Activated T-cell treated with anti-CD3 and anti-CD28 coated beads for 24 hours (primary cell): ENCODE measurements at regions not wholly inside any gene's neighbourhood (a gene's known extent, or its start where the extent isn't known, plus 50 kb on each side); places are given as distances from the start of the nearest gene placed in this dataset.

Source experiments
- DNase-seq: peaks from one replicate; pipeline ENCODE4 v3.0.0-alpha.2; 2020; ENCODE audit warnings: low read depth

DNA sequence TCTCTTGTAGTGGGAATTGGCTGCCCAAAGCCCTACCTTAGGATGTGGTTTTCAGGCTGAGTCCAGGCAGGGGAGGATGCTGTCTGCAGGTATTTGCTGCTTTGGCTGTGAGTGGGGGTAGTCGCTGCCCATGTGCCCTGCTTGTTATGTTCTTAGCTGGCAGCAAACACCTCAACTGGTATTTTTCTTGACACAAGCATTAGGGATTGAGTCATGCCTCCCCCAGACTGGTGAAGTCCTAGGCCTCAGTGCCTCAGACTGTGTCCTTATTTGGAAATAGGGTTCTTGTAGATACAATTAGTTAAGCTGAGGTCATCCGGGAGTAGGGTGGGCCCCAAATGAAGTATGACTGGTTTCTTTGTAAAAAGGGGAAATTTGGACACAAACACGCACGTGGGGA, 808.3 kb upstream of the EEF2KMT start:
- no peak for DNase-seq

DNA sequence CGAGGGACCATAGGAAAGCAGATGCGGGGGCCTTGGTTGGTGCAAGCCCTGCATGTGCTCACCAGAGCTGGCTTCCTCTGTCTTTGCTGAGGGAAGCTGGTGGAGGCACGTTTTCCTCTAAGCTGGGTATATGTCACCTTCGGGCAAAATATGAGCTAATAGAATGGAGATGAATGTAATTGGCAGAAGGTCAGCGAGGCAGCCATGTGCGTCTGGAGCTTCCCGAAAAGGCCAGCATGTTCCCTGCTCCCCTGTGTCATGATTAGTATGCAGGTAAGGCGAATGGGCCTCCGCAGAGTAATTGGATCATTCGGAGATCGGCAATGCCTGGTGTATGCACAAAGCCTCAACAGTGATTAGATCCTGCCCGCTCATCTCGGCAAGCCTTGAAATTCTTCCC, 806.2 kb upstream of the EEF2KMT start:
- DNase-seq = no peak

DNA sequence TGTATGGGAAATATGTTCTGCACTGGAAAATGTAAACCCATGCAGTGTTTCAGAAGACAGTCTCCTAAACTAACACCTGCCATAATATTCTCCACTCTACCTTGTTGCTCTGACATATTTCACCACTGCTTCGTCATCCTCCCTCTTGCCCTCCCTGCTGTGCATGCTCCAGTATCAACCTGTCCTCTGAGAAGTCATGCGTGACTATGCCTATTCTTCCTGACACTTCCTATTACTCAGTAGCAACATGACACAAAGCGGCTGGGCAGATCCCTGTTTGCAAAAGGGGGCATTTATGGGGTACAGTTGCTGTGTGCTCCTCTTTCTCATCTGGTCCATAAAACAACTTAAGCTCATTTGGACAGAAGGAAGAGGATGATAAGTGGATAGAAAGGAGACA, 805.6 kb upstream of the EEF2KMT start:
- DNase-seq = no peak

DNA sequence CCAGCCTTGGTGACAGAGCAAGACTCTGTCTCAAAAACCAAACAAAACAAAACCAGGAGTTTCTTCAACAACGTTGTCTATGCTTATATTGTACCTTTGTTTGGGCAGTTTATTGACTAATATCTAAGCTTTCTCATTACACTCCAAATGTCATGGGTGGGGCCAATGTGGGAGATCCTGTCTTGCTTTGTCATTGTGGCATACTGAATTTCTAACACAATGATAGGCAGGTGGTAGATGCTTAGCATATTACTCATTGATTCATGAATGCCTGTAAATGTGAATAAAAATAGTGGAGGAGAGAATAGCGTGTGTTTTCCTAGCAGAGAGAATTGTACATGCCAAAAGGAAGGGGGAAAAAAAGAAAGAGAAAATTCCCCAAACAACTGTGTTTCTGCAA, 802.5 kb upstream of the EEF2KMT start:
- DNase-seq = no peak

DNA sequence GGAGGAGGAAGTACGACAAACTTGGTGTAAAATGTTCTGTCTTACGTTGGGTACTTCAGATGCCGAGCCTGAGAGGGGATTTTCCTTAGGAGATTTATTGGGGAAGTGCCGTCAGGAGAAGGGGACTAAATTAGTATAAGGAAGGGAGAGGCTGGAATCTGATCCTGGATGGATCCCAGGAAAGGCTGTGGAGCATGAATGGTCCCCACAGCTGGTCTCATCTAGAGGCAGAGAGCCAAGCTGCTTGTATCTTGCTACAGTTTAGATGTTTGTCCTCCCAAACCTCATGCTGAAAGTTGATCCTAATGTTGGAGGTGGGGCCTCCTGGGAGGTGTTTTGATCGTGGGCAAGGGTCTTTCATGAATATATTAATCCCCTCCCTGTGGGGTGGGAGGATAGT, 798.4 kb upstream of the EEF2KMT start:
- DNase-seq = no peak

DNA sequence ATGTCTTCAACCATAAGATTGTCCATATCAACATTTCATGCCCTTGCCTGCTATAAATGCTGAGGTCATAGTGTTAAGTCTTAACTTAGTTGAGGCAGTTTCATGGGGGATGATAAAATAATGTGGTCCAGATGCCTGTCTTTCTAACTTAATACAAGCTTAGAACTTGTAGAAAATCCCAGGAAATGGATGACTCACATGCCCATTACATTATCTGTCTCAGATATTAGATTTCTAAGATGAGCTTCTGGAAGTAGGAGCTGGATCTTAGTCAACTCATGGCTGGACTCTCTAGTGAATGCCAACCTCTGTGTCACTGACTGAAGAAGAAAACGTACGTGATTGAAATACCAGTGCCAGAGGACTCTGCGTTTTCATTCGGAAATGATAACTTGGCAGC, 797.5 kb upstream of the EEF2KMT start:
- no peak for DNase-seq

DNA sequence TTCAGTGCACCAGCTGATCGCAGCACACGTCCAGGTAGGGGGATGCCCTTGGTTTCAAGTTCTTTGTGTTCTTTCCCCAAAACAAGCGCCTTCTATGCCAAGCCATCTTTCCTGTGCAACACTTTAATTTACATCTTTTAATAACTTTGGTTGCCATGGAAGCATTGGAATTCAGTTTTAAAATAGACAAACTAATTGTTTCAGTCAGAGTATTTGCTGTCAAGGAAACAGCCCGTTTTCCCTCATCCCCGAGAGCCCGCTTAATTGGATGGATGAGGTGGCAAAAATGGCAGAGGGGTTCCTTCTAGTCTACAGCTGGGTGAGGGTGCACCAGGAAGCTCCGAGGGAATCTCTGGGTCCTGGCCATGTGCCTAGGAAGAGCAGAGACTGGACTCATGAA, 793.7 kb upstream of the EEF2KMT start:
- DNase-seq = no peak

DNA sequence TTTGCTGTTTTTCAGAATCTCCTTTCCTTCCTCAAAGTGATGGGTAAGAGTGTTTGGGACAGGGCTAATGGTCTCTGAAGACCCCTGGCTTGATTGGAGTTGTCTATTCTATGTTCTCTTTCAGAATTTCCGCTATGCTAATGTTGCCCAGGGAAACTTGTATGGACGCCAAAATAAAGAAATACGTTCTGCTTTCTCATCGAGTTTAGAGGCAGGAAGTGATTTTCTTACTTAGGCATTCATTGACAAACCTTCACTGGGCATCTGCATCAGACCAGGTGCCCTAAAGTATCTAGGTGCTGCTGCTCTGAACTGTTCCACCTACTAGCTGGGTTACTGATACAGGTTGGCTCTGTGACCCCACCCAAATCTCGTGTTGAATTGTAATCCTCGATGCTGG, 787.9 kb upstream of the EEF2KMT start:
- DNase-seq = no peak

DNA sequence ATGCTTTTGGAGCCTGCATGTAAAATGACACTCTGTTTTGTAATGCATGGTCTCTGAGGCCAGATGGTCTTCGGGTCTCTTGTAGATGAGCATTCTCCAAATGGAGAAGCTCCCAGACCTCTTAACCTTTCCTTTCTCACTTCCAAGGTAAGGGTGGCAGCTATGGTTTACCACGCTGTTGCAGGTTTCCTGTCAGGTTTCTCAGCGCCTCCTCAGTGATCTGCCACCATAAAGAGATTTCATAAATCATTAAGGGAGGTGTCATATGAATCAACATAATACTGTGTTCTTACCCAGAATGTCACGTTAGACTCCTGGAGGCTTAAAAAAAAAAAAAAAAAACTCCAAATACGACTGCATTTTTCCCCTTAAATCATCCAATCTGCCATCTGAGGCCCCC, 787.4 kb upstream of the EEF2KMT start:
- DNase-seq = no peak

DNA sequence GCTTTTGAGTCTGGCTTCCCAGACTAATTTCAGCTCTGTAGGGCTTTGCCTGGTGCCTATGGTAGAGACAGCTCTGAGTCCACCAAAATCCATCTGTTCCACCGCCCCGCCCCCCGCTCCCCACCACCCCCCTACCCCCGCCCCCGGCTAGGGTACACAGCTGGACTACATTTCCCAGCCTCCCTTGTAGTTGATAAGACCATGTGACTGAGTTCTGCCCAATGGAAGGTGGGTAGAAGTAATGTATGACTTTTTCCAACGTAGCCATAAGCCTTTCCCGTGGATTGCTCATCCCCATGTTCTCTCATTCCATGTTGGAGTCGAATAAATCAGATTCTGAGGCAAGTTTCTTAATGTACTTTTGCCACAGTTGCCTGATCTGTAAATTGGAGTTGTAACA, 786.7 kb upstream of the EEF2KMT start:
- DNase-seq = no peak

DNA sequence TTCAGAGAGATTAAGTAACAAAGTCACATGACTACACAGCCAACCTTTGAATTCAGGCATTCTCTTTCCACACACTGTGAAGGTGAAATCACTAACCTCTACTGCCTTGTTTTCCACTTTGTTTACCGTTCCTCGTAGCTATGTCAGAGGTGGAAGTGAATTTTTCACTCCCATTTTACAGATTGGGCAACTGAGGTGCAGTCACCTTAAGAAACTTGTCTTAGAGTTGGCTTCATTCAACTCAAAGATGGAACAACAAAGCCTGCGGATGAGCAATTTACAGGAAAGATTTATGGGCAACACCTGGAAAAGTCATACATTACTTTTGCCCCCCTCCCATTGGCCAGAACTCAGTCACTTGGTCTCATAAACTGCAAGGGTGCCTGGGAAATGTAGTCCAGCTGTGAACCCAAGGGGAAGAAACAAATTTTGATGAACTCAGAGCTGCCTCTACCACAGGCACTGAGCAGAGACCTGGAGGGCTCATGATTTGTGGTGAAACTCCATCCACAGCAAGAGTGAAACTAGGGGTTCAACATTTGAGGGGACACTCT, 784.6 kb upstream of the EEF2KMT start:
- no peak for DNase-seq

DNA sequence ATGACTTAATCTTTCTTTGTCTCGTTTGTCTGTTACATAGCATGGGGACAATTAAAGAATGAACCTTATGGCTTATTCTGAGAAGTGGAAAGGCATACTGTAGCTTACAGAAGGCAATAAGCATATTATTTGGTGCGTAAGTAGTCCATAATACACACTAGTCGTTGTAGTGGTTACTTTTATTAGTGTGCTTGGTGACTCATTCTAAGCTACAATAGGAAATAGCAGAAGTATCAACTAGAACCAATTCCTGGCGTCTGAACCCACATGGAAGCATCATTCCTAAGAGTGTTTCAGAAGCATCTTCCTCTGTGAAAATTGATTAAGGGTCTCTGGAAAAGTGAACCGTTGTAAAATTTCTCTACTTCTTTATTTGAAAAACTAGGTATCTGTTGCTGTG, 777.8 kb upstream of the EEF2KMT start:
- DNase-seq = no peak

DNA sequence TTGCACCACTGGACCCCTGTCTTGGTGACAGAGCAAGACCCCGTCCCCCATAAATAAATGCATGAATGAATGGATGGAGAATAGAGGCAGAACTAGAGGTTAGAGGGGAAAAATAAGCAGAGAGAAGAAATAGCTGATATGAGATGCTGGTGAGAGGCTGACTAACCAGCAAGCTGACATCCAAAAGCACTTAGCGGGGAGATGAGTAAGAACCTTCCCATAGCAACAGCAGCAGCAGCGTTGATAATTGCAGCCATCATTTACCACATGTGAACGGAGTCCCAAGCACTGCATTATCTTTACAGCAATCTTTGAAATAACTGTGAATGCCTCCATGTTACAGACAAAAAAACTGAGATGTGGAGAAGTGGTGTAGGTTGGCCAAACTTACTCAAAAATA, 777.3 kb upstream of the EEF2KMT start:
- no peak for DNase-seq

DNA sequence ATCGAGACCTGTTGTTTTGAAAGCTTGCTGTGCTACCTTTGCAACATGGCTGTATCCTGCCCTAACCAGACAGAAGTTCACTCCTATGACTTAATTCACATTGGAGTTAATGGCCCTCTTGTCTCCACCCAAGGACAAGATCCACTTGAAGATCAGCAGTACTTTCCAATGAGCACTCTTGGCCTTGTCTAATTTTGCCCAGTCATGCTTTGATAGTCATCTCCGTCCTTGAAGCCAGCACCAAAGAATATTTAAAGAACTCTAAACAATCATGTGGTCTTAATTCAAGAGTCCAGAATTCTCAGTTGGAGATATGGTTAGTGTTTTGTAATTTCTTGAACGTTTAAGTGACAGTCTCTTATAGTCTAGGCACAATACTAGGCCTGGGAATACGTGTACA, 775.6 kb upstream of the EEF2KMT start:
- no peak for DNase-seq

DNA sequence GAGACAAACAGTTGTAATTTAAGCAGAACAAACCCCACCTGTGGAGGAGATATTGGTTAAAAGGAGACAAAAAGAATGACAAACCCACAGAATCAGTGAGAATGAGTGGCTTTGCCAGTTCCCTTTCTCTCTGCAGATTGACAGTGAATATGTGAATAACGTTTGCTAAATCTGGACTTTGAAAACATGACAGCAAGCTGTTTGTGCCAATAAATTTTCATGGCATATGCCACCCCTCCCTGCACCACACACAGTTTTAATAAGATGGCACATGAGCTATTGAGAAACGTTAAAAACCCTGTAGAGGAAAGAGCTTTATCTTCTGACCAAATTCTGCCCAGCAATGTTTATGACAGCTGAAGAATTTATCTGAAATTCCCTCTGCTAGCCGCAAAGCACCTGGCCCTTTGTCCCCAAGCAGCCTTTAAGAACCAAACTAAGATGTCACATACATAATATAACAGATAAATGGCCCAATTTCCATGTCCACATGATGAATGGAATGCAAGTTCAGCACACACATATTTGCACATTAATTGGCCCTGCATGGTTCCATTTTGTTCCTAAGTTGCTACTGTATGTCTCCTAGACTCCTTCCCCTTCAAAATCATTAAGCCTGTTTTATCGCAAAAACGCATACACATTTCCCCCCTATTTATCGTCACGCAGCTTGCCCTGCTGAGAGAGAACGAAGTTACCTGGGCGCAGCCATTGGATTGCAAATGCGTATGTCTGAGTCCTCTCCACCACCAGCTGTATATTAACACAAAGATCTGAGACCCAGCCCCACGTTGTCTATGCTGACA, 773.5 kb upstream of the EEF2KMT start:
- DNase-seq = no peak

DNA sequence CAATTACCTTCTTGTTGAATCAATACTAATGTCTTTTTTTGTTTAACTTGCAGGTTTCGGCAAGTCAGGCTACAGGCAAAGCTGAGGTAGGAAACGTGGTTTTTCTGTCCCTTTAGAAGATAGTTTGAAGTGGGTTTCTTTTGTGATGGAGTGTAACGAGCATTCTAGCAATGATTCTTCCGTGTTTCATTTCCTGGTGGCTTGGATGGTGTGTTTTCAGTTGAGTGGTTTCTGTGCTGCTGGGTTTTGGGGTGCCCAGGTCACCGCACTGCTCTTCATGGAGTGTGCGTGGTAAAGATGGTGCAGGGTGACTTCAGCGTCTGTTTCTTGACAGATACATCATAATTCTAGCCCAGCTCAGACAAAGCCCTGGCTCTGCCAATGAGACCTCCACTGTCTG, 769.7 kb upstream of the EEF2KMT start:
- DNase-seq = no peak

DNA sequence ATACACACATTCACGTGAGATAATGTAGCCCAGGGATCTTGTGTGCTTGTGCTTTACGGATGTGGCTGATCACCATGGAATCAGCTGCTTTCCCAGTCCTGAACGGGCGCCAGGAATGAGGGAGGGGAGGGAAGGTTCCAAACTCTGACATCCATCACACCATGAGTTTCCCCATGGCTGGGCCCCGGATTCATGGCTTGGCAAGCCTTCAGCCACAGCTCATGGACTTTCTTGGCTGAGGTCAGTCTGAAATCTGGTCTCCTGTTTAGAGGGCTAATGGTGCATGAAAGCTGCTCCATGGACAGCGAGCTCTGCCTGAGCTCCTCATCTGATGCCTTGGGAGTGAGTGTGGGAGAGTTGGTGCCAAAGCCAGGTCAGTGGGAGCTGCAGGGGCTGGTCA, 767.6 kb upstream of the EEF2KMT start:
- DNase-seq = no peak

DNA sequence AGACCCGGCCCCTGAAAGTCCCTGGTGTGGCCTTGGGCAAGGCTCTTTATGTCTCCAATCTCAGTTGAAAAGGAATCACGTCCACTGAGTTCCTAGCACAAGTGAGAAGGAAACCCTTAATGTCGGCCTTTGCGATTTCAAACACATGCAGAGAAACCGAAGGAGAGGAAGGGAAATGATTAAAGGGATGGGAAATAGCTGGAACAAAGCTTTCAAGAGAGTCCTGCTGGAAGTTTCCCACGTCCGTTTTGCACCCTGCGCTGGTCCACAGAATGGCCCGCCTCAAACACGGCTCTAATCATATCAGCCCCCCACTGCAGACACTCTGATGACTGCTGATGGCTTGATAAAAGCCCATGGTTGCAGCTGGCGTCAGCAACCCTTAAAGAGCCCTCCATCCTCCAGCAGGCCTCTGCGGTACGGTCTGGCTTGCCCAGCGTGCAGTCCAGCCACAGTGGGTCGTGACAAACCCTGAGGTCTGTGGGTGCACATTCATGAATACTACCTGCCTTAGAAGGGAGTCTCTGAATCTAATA, 765.5 kb upstream of the EEF2KMT start:
- no peak for DNase-seq

DNA sequence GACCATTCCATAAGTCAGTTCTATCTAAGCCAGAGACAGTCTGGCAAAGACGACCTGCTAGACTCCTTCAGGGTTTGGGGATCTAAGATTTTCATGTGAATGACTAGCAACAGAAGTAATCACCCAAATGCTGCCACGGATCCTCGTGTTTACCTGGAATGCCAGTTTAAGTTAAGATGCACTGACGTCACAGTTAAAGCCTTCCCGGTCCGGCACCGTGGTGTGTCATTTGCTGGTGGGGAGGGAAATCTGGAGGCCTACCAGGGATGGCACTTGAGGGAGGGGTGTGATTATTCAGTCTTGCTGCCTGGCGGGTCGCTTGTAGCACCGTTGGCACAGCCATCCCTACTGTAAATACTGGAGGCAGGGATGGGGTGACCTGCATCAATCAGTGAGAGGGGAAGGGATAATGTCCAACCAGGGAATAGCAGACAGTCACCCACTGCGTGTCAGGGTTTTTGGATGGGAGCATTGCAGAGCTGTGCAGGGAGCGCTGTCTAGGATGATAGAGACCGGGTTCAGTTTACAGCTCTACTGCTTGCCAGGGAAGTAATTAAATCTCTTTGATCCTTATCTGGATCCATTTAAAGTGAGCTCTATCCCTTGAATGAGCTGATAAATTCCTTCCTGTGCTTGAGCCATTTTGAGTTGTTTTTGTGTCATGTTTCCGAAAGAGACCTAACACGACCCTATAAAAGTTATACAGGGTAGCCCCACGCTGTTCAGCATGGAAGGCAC, 764.7 kb upstream of the EEF2KMT start:
- DNase-seq = no peak

DNA sequence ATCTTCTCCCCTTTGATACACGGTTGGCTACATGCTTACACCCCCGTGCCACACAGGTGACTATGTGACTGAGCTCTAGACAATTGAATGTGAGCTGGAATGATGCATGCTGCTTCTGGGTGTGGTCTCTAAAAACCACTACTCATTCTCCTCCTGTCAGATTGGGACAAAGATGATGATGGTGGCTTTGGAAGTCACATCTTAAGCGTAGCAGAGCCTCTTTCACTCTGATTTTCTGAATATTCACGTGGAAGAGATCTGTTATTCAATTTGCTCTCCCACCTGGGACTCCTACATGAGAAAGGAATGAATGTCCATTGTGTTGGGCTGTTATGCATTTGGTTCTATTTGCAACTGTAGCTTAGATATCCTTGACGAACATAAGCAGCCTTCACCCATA, 763.6 kb upstream of the EEF2KMT start:
- DNase-seq = no peak

DNA sequence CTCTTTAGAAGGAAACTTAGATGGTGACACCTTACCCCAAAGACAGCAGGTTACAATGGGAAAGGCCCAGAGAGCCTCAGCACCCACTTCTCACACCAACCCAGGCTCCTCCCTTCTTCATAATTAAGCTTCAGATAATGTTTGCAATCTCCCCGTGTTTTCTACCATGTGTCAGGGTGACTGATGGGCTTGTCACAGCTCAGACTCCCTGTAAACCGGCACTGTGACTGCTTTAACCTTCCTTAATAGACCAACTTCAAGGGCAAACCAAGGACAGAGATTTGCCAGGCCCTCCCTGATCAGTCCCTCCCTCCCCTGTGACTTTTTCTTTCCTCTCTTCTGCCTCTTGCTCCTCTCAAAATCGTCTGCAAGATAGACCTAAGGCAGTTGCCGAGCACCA, 760.6 kb upstream of the EEF2KMT start:
- no peak for DNase-seq

DNA sequence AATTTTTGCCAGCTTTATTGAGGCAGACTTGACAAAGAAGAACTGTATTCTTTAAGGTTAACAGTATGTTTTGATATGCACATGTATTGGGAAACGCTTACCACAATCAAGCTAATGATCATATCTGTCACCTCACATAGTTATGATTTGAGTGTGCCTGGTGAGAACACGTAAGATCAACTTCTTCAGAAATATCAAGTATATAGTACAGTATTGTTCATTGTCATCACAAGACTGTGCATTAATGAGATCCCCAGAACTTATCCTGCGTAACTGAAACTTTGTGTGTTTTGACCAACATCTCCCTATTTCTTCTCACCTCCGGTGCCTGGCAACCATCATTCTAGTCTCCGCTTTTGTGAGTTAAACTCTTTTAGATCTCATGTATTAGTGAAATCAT, 756.4 kb upstream of the EEF2KMT start:
- no peak for DNase-seq

DNA sequence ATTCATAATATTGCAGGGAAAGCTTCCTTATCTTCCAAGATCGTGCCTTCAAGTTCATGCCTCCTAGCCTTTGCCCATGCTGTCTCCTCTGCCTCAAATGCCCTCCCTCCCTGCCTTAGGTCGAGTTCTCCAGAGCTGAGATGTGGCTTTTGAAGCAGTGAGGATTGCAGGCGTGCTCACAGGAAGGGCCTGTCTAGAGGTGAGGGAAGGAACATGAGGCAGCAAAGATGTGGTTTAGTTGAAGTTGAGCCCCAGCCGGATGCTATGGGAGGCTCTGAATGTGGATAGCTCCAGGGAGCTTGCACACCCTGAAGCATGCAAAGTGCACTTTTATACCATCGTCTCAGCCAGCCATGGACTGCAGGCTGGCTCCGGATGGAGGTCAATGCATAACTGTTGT, 754.6 kb upstream of the EEF2KMT start:
- no peak for DNase-seq
